Medulla oblongata (tissue), 1 donor: ENCODE measurements at regions not wholly inside any gene's neighbourhood (a gene's known extent, or its start where the extent isn't known, plus 50 kb on each side); places are given as distances from the start of the nearest gene placed in this dataset.
"Not testable (repeated sequence)": the region's sequence is repeated elsewhere in the genome, so short reads cannot be mapped to it uniquely, and the experiment has no call there.

Source experiments
- DNase-seq: peaks from one replicate; pipeline ENCODE4 v3.0.0-alpha.2; 2015; ENCODE audit errors: extremely low spot score

DNA sequence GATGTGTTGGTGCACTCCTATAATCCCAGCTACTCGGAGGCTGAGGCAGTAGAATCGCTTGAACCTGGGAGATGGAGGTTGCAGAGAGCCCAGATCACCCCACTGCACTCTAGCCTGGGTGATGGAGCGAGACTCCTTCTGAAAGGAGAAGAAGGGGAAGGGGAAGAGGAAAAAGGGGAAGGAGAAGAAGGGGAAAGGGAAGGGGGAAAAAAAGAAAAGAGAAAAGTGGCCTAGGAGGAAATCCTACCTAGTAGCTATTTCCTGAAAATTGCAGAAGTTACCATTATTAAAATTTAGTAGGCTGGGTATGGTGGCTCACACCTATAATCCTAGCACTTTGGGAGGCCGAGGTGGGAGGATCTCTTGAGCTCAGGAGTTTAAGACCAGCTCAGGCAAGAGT lies 67.4 kb downstream of the ARRDC3 start:
- DNase-seq, result no peak

DNA sequence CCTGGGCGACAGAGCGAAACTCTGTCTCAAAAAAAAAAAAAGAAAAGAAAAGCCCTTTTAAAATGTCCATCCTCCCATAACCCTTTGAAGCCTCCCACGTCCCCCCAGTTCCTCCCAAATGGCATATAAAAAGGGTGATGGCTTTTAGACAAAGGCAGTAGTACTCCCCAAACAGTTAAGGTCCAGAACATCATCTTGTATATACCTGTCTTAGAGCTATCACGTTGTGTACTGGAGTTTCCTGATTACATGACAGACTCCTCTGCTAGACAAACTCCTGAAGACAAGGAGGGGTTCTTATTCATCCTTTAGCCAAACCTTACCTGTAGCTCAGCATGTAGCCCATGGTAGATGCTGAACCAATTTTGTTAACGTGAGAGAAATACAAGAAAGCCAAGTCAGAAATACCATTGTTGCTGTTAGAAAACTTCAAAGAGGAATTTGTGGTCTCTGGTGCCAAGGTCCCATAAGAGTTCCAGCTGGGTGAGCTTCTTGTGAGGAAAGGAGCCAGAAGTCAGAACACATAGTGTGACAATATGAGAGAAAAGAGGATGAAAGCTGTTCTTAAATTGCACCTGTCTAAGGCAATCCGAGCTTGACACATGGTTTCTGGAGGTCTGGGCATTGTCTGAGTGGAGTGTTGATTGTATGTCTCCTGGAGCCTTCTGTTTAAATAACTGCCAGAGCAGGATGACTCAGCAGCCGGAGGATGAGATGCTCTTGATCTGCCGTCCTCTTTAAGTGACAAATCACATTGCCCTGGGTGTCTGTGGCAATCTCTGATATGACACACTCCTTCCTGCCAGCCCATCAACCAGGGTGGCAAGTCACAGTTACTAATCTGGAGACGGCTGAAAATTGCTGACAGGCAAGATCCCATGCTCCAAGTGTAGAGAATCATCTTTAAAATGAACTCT lies 69.1 kb downstream of the ARRDC3 start:
- DNase-seq, result peak; percentile 69

DNA sequence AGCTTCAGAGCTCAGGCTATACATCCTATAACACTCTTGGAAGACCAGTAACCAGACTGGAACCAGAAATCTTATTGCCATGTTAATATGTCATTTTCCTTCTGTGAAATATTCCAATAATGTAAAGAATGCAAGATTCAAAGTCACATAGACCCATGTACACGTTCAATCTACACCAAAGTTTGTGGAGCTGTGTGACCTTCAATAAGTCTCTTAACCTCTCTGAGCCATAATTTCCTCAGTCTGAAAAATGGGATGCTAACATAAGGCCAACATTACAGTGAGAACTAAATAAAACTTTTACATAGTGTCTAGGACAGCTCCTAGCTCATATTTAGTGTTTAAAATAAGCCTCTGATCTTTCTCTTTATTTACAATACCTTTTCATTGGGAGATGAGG lies 70.4 kb downstream of the ARRDC3 start:
- no peak for DNase-seq

DNA sequence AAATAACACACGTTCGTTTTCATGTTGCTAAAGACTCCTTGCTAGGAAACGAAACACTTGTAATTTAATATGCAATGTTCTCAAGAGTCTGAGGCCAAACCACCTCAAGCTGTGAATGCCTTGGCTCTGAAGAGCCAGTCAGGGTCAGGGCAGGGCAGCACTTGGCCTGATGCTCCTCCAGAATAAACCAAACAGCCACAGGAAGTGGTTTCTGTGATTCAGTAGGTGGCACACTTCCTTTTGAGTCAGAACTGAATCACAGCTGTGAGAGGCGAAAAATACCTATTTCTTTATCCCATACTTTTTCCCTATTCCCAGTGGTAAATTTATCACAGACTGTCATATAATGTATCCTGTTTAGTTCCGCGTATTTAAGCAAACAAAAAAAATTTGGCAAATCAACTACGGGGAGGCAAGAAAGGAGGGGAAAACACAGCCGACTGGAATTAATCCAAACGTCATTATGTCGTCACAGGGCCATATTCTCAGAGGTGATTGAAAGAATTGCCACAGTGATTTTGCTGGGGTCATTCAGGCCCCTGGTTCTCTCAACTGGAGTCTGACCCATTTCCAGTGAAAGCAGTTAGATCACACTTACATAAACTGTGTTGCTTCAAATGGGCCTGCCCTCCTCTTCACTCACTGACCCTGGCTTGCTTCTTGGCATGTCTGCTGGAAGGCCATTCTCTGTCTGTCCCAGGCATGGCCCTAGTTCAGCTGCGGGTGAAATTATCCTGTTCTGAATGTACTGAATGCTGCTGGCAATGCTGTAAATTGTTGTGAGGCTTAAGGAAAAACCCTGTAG lies 71.2 kb downstream of the ARRDC3 start:
- peak; percentile 79 for DNase-seq

DNA sequence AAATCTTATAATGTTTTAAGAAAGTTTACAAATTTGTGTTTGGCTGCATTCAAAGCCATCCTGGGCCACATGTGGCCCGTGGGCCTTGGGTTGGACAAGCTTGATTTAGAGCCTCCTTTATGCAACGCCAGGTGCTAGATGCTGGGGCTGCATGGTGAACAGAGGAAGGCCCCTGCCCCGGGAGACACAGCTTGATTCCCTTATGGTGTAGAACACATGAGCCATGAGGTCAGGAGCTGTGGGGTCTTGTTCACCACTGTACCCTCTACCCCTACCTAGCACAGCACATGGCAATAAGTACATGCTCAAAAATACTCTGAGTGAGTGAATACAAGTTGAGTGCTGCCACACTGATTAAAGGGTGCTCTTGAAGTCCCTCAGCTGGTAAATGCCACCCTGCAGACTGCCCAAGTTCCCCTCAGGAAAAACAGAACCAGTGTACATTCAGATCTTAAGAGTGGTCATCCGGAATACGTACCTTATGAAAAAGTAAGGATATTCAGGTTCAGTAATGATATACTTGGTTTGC lies 71.9 kb downstream of the ARRDC3 start:
- DNase-seq, result peak; percentile 44

DNA sequence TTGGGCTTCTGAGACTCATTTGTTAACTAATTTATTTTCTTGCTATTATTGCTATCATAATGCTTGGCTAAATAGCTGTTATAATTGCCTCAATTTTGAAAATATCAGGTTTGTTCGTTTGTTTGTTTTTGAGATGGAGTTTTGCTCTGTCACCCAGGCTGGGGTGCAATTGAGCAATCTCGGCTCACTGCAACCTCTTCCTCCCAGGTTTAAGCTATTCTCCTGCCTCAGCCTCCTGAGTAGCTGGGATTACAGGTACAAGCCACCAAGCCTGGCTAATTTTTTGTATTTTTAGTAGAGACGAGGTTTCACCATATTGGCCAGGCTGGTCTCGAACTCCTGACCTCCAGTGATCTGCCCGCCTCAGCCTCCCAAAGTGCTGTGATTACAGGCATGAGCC lies 75.0 kb downstream of the ARRDC3 start:
- not testable (repeated sequence) for DNase-seq

DNA sequence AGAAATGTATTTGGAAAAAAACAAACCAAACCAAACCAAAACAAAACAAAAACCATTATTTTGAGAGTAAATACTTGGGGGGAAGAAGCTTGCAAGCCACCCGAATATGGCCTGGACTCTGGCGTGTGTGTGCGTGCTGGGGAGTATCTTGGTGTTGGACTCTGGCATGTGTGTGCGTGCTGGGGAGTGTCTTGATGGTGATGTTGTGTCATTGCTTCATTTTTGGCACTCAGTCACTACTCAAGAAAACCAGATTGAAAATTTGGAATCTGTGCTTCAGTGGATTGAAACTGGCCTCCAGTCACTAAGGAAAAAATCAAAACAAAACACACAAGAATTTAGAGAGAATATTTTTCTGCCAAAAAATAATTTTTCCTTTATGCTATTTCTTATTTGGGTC lies 76.1 kb downstream of the ARRDC3 start:
- DNase-seq, result no peak

DNA sequence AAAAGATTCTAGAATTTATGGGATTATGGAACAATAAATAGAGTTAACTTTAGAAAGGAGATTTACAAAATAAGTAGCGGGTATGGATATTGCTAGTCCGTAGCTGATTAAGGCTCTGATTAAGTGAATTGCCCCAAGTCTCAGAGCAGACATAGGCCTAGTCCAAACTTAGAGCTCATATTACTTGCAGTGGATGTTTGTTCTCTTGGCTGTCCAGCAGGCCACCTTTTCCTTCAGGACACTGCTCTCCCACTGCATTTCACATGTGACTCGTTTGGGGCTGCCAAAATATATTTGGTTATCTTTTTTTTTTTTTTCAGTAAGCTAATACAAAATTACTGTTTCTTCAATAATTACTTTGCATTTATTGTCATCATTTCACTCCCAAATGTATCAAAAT lies 76.6 kb downstream of the ARRDC3 start:
- DNase-seq, result no peak

DNA sequence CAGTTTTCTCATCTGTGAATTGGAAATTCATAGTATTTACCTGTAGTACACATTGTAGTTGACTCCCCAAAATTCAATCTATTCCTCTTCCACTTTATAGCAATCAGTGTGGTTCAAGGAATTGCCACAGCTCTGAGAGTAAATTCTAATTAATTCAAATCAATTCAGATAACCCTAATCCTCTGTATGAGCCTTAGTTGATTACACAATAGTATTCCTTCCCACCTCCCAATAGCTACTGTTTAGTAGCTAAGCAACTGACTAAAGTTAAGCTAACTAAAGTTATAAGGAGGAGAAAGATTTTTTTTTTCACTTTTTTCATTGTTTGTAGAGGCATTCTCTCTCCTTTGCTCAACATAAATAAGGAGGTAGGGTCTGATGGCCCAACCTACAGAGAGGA lies 77.5 kb downstream of the ARRDC3 start:
- no peak for DNase-seq

DNA sequence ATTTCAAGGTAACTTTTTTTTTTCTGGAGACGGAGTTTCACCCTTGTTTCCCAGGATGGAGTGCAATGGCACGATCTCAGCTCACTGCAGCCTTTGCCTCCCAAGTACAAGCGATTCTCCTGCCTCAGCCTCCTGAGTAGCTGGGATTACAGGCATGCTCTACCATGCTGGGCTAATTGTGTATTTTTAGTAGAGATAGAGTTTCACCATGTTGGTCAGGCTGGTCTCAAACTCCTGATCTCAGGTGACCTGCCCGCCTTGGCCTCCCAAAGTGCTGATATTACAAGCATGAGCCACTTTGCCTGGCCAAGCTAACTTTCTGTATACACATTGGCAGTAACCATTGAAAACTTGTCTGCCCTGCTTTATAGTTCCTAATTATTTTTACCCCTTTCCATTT lies 79.1 kb downstream of the ARRDC3 start:
- not testable (repeated sequence) for DNase-seq

DNA sequence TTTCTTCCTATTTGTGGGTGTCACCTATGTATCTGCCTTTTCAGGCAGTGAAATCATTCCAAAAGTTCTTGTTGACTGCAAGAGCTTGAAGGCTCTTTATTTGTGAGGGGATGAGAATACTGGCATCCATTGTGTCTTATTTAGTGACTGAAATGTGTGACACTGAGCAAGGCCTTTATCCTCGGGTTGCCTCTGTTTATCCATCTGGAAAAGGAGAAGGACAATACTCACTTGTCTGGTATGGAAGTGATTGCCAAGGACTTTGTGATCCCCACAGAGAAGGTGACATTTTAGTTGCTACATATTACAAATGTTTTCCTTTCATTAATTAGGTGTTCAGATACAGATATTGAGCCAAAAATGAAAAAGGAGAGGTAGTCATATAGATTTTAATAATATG lies 80.2 kb downstream of the ARRDC3 start:
- peak; percentile 94 for DNase-seq

DNA sequence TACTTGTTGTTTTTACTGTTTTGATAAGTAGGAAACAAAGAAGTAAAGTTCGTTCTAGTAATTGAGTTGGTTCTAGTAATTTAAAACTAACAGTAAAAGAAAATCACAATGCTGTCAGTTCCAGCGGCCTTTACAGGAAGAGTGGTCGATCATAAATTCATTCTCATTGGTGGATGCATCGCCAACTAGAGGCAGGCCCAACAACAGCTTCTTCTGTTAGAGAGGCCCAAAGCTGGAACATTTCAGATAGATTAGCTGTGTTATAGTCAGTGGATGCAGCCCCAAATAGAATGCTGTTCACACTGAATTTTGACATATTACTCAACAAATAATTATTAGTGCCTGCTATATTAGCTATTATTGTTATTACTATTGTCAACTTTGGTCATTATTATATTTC lies 80.8 kb downstream of the ARRDC3 start:
- no peak for DNase-seq

DNA sequence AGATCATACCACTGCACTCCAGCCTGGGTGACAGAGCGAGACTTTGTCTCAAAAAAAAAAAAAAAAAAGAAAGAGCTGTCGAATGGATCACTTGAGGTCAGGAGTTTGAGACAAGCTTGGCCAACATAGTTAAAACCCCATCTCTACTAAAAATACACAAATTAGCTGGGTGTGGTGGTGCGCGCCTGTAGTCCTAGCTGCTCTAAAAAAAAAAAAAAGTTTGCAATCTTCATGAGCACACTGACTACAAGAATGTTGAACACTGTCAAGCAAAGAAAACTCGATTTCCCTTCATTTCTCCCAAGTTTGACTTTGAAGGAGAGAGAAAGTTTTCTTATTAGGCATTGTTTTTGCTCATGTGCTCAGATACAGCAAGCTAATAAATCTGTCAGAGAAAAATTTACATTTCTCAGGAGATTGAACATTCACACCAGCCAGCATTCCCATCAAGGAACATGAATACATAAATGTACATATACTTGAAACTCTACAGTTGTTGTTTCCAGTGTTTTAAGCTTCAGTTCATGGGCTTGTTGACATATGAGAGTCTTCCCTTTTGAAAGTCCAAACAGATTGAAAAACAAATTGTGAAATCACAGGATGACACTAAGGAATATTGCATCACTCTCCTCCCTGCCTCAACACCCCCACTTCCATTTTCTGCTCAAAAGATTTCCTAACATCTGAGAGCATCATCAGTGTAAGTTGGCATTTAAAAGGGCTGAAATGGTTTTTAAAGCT lies 81.8 kb downstream of the ARRDC3 start:
- no peak for DNase-seq

DNA sequence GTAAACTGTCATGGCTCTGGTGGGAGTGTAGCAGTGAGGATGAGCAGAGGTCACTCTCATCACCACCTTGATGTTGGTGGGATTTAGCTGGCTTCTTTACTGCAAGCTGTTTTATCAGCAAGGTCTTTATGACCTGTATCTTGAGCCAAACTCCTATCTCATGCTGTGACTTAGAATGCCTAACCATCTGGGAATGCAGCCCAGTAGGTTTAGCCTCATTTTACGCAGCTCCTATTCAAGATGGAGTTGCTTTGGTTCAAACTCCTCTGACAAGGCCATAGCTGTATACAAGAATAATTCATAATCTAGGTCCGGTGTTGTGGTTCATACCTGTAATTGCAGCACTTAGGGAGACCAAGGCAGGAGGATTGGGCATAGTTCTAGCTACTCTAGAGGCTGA lies 85.1 kb downstream of the ARRDC3 start:
- no peak for DNase-seq

DNA sequence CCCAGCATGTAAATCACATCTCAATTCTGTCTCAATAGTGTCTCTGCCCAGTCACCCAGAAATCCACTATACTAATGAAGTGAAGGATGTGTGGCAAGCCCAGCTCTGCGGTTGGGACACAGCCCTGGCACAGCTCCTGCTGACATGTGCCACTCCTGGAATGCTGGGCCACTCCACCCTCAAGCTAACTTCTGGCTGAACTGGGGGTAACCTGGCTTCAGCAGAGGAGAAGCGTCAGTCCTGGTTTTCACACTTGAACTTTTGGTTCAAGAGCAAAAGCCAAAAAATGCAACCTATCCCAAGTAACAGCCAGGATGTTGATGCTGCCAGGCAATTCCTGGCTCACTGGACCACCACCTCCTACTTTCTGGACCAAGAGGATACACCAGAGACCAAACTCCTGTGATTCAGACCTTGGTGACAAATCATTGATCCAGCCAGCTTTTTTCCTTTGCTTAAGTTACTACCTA lies 86.4 kb downstream of the ARRDC3 start:
- no peak for DNase-seq

DNA sequence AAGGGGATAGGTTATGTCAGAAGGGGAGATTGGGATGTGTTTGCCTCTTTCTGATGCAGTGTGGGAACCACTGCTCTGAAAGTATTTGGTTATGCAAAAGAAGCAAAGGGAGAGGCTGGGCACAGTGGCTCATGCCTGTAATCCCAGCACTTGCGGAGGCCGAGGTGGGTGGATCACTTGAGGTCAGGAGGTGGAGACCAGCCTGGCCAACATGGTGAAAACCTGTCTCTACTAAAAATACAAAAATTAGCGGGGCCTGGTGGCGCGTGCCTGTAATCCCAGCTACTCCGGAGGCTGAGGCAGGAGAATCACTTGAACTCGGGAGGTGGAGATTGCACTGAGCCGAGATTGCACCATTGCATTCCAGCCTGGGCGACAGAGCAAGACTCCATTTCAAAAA lies 87.0 kb downstream of the ARRDC3 start:
- not testable (repeated sequence) for DNase-seq

DNA sequence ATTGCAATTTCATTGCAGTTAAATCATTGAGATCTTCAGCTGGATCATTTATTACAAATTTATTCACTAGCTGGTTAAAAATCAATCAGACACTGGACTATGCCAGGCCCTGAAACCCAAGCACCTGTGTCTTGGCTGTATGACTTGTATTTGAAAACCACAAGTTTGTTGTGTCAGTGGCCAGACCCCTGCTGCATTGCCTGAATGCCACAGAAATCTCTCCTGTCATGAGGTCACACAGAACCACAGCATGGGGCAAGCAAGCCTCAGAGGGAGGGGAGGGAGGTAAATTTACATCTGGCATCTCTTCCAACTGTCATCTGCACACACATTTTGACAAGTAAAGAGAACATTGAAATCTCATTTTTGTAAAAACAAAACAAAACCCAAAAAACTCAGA lies 90.0 kb downstream of the ARRDC3 start:
- DNase-seq, result no peak

DNA sequence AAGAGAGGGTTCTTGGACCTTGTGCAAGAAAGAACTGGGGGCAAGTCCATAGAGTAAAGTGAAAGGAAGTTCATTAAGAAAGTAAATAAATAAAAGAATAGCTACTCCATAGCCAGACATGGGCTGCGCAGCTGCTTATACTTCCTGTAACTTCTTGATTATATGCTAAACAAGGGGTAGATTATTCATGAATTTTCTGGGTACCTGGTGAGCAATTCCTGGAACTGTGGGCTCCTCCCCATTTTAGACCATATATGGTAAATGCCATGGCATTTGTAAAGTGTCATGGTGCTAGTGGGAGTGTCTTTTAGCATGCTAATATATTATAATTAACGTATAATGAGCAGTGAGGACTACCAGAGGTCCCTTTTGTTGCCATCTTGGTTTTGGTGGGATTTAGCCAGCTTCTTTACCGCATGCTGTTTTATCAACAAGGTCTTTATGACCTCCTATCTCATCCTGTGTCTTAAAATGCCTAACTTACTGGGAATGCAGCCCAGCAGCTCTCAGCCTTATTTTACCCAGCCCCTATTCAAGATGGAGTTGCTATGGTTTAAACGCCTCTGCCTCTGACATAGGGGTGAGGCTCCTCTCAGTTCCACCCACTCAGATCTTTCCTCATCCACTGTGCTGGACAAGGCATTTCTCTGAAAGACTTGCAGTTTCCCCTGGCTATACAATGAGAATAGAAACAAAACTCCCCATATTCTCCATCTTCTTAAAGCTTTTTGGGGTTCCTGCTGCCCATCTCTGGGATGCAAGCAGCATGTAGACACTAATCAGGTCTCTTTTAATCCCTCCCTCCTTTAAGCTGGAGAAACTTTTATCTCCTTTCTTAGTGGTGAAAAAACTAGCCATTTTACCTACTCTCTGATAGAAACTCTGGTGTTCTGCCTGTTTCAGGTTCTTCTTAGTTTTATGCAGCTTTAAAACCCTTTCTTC lies 91.2 kb downstream of the ARRDC3 start:
- DNase-seq, result no peak

DNA sequence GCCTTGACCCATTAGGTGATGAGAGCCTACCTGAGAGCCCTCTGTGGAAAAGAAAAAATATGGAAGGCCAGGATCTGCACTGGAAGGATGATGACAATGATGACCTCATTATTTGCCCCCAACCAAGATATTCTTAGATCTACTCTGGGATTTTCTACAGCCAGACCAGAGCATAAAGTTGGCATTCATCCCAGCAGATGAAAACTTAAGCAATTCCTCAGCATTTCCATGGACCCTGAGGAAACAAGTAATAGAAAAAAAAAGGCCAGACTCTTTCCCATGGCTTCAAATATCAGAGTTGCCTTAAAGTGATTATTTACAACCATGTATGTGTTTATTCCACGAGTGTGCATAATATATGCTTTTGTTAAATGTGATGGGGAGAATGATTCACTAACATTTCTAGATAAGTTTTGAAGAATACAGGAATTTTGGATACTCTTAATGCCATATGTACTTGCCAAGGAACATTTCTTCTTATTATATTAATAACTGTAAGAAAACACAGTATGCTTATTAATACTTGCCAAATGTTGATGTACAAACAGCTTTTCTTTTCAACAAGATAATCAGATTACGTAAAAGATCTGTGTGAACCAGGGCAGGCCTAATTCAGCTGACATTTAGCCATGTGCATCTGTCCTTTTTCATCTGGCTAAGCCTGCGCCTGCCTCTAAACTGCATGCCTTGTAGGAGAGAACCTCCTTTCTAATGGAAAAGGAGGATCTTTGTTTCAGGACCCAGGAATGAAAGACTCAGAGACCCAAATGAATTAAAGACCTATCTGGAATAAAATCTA lies 94.8 kb downstream of the ARRDC3 start:
- no peak for DNase-seq

DNA sequence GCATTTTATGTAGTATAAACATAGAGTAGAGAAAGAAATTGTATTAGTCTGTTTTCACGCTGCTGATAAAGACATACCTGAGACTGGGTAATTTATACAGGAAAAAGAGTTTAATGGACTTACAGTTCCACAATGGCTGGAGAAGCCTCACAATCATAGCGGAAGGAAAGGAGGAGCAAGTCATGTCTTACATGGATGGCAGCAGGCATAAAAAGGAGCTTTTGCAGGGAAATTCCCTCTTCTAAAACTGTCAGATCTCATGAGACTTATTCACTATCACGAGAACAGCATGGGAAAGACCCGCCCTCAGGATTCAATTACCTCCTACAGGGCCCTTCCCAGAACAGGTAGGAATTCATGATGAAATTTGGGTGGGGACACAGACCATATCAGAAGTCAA lies 98.1 kb downstream of the ARRDC3 start:
- not testable (repeated sequence) for DNase-seq
